GM23338 (cell line): ENCODE measurements at regions not wholly inside any gene's neighbourhood (a gene's known extent, or its start where the extent isn't known, plus 50 kb on each side); places are given as distances from the start of the nearest gene placed in this dataset.

Source experiments
- ATAC-seq: fragments of 200-7000 bp; cut with Tn5 transposase; 3 replicates; pipeline ENCODE4 v1.9.1; 2020
- DNase-seq: peaks from one replicate; pipeline ENCODE4 v3.0.0-alpha.2; 2015; ENCODE audit warnings: low spot score
- H2AFZ ChIP-seq: fragments of 200-600 bp; sonication (generic); 2 replicates; pipeline ENCODE4 v1.8.0; 2016; ENCODE audit warnings: antibody characterized with exemption, mild to moderate bottlenecking, moderate library complexity
- H3F3A ChIP-seq: fragments of 200-600 bp; sonication (generic); replicated peaks from 2 replicates; pipeline ENCODE4 v1.8.0; 2017; ENCODE audit warnings: antibody characterized with exemption, mixed run types, low read depth
- H3K27ac ChIP-seq: fragments of 200-600 bp; sonication (generic); 2 replicates; pipeline ENCODE4 v1.6.1; 2016; ENCODE audit warnings: low read depth
- H3K27me3 ChIP-seq: fragments of 200-600 bp; sonication (generic); 2 replicates; pipeline ENCODE4 v1.8.0; 2016; ENCODE audit warnings: mild to moderate bottlenecking, mixed run types, moderate library complexity; ENCODE audit not compliant: insufficient read depth
- H3K36me3 ChIP-seq: fragments of 200-600 bp; sonication (generic); 2 replicates; pipeline ENCODE4 v1.8.0; 2016; ENCODE audit warnings: mild to moderate bottlenecking; ENCODE audit not compliant: insufficient read depth
- H3K4me1 ChIP-seq: fragments of 200-600 bp; sonication (generic); 2 replicates; pipeline ENCODE4 v1.8.0; 2016; ENCODE audit warnings: mild to moderate bottlenecking, moderate library complexity; ENCODE audit not compliant: insufficient read depth
- H3K4me2 ChIP-seq: fragments of 200-600 bp; sonication (generic); 2 replicates; pipeline ENCODE4 v1.7.1; 2017; ENCODE audit warnings: mixed run types
- H3K4me3 ChIP-seq: fragments of 200-600 bp; sonication (generic); 2 replicates; pipeline ENCODE4 v1.6.1; 2016; ENCODE audit warnings: mixed run types
- H3K79me2 ChIP-seq: fragments of 200-600 bp; sonication (generic); replicated peaks from 2 replicates; pipeline ENCODE4 v1.8.0; 2017; ENCODE audit warnings: mild to moderate bottlenecking; ENCODE audit not compliant: insufficient read depth
- H3K9me2 ChIP-seq: fragments of 200-600 bp; sonication (generic); 2 replicates; pipeline ENCODE4 v1.8.0; 2017; ENCODE audit not compliant: insufficient read depth
- H4K20me1 ChIP-seq: fragments of 200-600 bp; sonication (generic); replicated peaks from 2 replicates; pipeline ENCODE4 v1.8.0; 2017; ENCODE audit warnings: mild to moderate bottlenecking; ENCODE audit not compliant: insufficient read depth
- H3K27ac Mint-ChIP-seq: 2 replicates; pipeline ENCODE4 v1.8.0; 2020; ENCODE audit warnings: inconsistent platforms, mild to moderate bottlenecking, moderate library complexity, mixed read lengths
- H3K27me3 Mint-ChIP-seq: 3 replicates; pipeline ENCODE4 v1.8.0; 2022; ENCODE audit warnings: low read depth, mild to moderate bottlenecking, moderate library complexity, mixed read lengths, inconsistent platforms; ENCODE audit not compliant: insufficient read depth, poor library complexity
- H3K36me3 Mint-ChIP-seq: 3 replicates; pipeline ENCODE4 v1.8.0; 2021; ENCODE audit warnings: low read depth, mild to moderate bottlenecking, inconsistent platforms, moderate library complexity, mixed read lengths
- H3K4me1 Mint-ChIP-seq: 3 replicates; pipeline ENCODE4 v1.8.0; 2020; ENCODE audit warnings: mild to moderate bottlenecking, inconsistent platforms, mixed read lengths
- H3K4me3 Mint-ChIP-seq: 3 replicates; pipeline ENCODE4 v1.8.0; 2021; ENCODE audit warnings: moderate library complexity, mild to moderate bottlenecking, inconsistent platforms, mixed read lengths
- H3K9me3 Mint-ChIP-seq: 3 replicates; pipeline ENCODE4 v1.8.0; 2020; ENCODE audit warnings: moderate library complexity, mild to moderate bottlenecking, inconsistent platforms, mixed read lengths
- CTCF ChIP-seq, 2 experiments: fragments of 200-600 bp in 1 of 2; sonication (generic) in 1 of 2; conservative IDR thresholded peaks; 2 replicates each; pipeline versions ENCODE4 v1.5.1 to v1.6.1; 2016 to 2017; ENCODE audit warnings: antibody characterized with exemption in 2 of 2, low read depth in 2 of 2, mild to moderate bottlenecking in 2 of 2, moderate library complexity in 1 of 2
- ETS1 ChIP-seq: IDR thresholded peaks from 2 replicates; pipeline ENCODE4 v1.6.1; 2016; ENCODE audit warnings: antibody characterized with exemption
- EZH2 ChIP-seq: fragments of 200-600 bp; sonication (generic); IDR thresholded peaks from one replicate; pipeline ENCODE4 v1.8.0; 2017; ENCODE audit warnings: antibody characterized with exemption, mild to moderate bottlenecking, low read depth; ENCODE audit not compliant: unreplicated experiment
- EZH2phosphoT487 ChIP-seq: fragments of 200-600 bp; sonication (generic); IDR thresholded peaks from one replicate; pipeline ENCODE4 v1.8.1; 2018; ENCODE audit warnings: antibody characterized with exemption; ENCODE audit not compliant: unreplicated experiment
- JUNB ChIP-seq: IDR thresholded peaks from one replicate; pipeline ENCODE4 v1.6.1; 2016; ENCODE audit warnings: antibody characterized with exemption; ENCODE audit not compliant: unreplicated experiment
- POLR2AphosphoS5 ChIP-seq: IDR thresholded peaks from 2 replicates; pipeline ENCODE4 v1.6.1; 2016; ENCODE audit warnings: antibody characterized with exemption, low read depth
- STAT1 ChIP-seq: IDR thresholded peaks from one replicate; pipeline ENCODE4 v1.6.1; 2016; ENCODE audit warnings: antibody characterized with exemption; ENCODE audit not compliant: unreplicated experiment
- ZNF114 ChIP-seq: fragments of 250-450 bp; sonication (Bioruptor Pico); IDR thresholded peaks from 2 replicates; pipeline ENCODE4 v1.5.0; 2020; ENCODE audit warnings: mild to moderate bottlenecking, moderate library complexity
- ZNF331 ChIP-seq: fragments of 250-450 bp; sonication (Bioruptor Pico); IDR thresholded peaks from 2 replicates; pipeline ENCODE4 v1.5.0; 2020; ENCODE audit warnings: low read depth, mild to moderate bottlenecking, moderate library complexity
- ZNF462 ChIP-seq: fragments of 250-450 bp; sonication (Bioruptor Pico); IDR thresholded peaks from 2 replicates; pipeline ENCODE4 v1.5.0; 2020; ENCODE audit warnings: mild to moderate bottlenecking, moderate library complexity
- TF ChIP-seq, protein P1 (sequence below): IDR thresholded peaks from one replicate; pipeline ENCODE4 v1.6.1; 2018; ENCODE audit warnings: antibody characterized with exemption; ENCODE audit not compliant: unreplicated experiment

DNA sequence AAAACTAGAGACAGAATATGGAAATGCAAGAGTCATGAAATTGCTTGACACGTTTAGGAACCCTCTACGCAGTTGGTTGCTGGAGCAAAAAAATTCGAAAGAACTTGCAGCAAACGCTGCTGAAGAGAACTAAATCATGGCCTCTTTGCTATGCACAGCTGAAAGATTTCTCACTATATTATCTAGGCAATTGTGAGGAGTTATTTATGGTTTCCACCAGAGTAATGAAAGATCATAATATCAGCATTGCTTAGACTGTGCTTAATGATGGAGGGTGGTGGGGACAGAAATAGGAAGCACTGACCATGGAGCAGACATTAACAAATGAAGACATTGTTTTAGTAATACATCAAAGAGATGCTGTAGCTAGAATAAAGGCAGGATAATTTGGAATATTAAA, 593.4 kb upstream of the ZNF717 start (continued):
- TF ChIP-seq ETS1 (no peak), EZH2phosphoT487 (no peak), STAT1 (no peak), JUNB (no peak), POLR2AphosphoS5 (no peak), EZH2 (no peak), ZNF114 (CRISPR knock-in tag) (no peak)

GRCh38 chr3:76383781-76384180, 598.4 kb upstream of the ZNF717 start:
- ATAC-seq (no peak), DNase-seq (no peak)
- Mint-ChIP-seq H3K4me1 (no peaks in the 10 kb centered on the region), H3K9me3 (peaks cover 3% of the 10 kb centered on the region), H3K27ac (no peak overlapping the region), H3K36me3 (peaks cover 8% of the 10 kb centered on the region; the same call in 1 of the 3 replicates), H3K4me3 (no peak overlapping the region), H3K27me3 (no peaks in the 10 kb centered on the region)
- no peaks in the 10 kb centered on the region for H3K9me2 ChIP-seq
- H3K27ac ChIP-seq: no peak overlapping the region
- H3K4me1 ChIP-seq: no peaks in the 10 kb centered on the region
- H3F3A ChIP-seq: no peaks in the 10 kb centered on the region
- no peak overlapping the region for H3K4me3 ChIP-seq
- no peak overlapping the region for H3K4me2 ChIP-seq
- no peak overlapping the region for H2AFZ ChIP-seq
- H3K36me3 ChIP-seq: no peaks in the 10 kb centered on the region
- no peaks in the 10 kb centered on the region for H3K79me2 ChIP-seq
- no peaks in the 10 kb centered on the region for H3K27me3 ChIP-seq
- no peaks in the 10 kb centered on the region for H4K20me1 ChIP-seq
- TF ChIP-seq ETS1: no peak
- TF ChIP-seq CTCF (conservative IDR thresholded peaks at IDR 0.05; ENCODE audit: low read depth in 2 of 2): no peak
- TF ChIP-seq ZNF331 (CRISPR knock-in tag): no peak
- no peak for TF ChIP-seq POLR2AphosphoS5
- TF ChIP-seq, protein P1, sequence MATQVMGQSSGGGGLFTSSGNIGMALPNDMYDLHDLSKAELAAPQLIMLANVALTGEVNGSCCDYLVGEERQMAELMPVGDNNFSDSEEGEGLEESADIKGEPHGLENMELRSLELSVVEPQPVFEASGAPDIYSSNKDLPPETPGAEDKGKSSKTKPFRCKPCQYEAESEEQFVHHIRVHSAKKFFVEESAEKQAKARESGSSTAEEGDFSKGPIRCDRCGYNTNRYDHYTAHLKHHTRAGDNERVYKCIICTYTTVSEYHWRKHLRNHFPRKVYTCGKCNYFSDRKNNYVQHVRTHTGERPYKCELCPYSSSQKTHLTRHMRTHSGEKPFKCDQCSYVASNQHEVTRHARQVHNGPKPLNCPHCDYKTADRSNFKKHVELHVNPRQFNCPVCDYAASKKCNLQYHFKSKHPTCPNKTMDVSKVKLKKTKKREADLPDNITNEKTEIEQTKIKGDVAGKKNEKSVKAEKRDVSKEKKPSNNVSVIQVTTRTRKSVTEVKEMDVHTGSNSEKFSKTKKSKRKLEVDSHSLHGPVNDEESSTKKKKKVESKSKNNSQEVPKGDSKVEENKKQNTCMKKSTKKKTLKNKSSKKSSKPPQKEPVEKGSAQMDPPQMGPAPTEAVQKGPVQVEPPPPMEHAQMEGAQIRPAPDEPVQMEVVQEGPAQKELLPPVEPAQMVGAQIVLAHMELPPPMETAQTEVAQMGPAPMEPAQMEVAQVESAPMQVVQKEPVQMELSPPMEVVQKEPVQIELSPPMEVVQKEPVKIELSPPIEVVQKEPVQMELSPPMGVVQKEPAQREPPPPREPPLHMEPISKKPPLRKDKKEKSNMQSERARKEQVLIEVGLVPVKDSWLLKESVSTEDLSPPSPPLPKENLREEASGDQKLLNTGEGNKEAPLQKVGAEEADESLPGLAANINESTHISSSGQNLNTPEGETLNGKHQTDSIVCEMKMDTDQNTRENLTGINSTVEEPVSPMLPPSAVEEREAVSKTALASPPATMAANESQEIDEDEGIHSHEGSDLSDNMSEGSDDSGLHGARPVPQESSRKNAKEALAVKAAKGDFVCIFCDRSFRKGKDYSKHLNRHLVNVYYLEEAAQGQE: no peak
- TF ChIP-seq EZH2: no peak
- TF ChIP-seq ZNF114 (CRISPR knock-in tag): no peak
- TF ChIP-seq STAT1: no peak
- no peak for TF ChIP-seq ZNF462 (CRISPR knock-in tag)
- no peak for TF ChIP-seq JUNB
